ENCODE measurements at regions not wholly inside any gene's neighbourhood (a gene's known extent, or its start where the extent isn't known, plus 50 kb on each side); places are given as distances from the start of the nearest gene placed in this dataset.

DNA sequence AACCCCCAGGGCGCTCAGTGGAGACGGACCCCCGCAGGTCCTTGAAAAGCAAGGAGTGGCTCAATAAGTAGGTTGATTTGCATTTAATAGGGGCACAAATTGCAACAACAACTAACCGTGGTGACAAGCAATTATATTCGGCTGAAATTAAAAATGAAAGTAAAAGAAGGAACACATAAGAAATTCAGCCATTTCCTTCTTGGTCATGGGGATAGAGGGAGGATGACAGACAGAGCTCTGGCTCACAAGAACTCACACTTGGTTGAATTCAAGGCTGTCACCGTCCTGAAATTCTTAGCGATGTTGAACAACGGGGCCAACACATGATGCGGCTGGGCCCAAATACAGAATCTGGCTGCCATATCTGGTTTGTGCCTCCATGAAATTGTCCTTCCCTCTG lies 129.0 kb downstream of the EDN3 start:
- TF ChIP-seq, protein P1, sequence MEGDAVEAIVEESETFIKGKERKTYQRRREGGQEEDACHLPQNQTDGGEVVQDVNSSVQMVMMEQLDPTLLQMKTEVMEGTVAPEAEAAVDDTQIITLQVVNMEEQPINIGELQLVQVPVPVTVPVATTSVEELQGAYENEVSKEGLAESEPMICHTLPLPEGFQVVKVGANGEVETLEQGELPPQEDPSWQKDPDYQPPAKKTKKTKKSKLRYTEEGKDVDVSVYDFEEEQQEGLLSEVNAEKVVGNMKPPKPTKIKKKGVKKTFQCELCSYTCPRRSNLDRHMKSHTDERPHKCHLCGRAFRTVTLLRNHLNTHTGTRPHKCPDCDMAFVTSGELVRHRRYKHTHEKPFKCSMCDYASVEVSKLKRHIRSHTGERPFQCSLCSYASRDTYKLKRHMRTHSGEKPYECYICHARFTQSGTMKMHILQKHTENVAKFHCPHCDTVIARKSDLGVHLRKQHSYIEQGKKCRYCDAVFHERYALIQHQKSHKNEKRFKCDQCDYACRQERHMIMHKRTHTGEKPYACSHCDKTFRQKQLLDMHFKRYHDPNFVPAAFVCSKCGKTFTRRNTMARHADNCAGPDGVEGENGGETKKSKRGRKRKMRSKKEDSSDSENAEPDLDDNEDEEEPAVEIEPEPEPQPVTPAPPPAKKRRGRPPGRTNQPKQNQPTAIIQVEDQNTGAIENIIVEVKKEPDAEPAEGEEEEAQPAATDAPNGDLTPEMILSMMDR (IDR thresholded peaks at IDR 0.05; ENCODE audit: low read depth, low read length): no peak
- TF ChIP-seq POLR2A (IDR thresholded peaks at IDR 0.05; ENCODE audit: extremely low read depth, insufficient read length): no peak

Measured in NB4 (cell line).